Upper lobe of left lung (tissue), 6 donors: ENCODE measurements at regions not wholly inside any gene's neighbourhood (a gene's known extent, or its start where the extent isn't known, plus 50 kb on each side); places are given as distances from the start of the nearest gene placed in this dataset.

Experiments used
- ATAC-seq, 2 donors: fragments of 200-7000 bp; cut with Tn5 transposase; one replicate each; pipeline ENCODE4 v1.9.1; 2022; ENCODE audit warnings: mild to moderate bottlenecking in 2 of 2, moderate library complexity in 2 of 2; ENCODE audit not compliant: low FRiP score in 2 of 2
- DNase-seq, 2 donors: peaks; one replicate each; pipeline ENCODE4 v3.0.0-alpha.2; 2019 to 2020
- H3K27ac ChIP-seq, 4 donors: fragments of 200-600 bp; sonication (generic); one replicate each; pipeline ENCODE4 v1.5.1; 2016 to 2019
- H3K27me3 ChIP-seq, 4 donors: fragments of 200-600 bp; sonication (generic); one replicate each; pipeline ENCODE4 v1.5.1; 2017 to 2019
- H3K36me3 ChIP-seq, 4 donors: fragments of 200-600 bp; sonication (generic); one replicate each; pipeline ENCODE4 v1.5.1; 2016 to 2019
- H3K4me1 ChIP-seq, 4 donors: fragments of 200-600 bp; sonication (generic); one replicate each; pipeline ENCODE4 v1.5.1; 2018 to 2019
- H3K4me3 ChIP-seq, 4 donors: fragments of 200-600 bp; sonication (generic); one replicate each; pipeline ENCODE4 v1.5.1; 2017 to 2019; ENCODE audit warnings: mild to moderate bottlenecking in 2 of 4, moderate library complexity in 1 of 4
- H3K9me3 ChIP-seq, 4 donors: fragments of 200-600 bp; sonication (generic); one replicate each; pipeline ENCODE4 v1.5.1; 2018 to 2019
- CTCF ChIP-seq, 6 experiments: fragments of 450-650 bp in 4 of 6; fragments of 200-600 bp in 2 of 6; sonication (generic) in 2 of 6; IDR thresholded peaks; one replicate each; pipeline ENCODE4 v1.5.1; 2016 to 2019; ENCODE audit warnings: antibody characterized with exemption in 6 of 6
- EP300 ChIP-seq, 4 donors: sonication (generic); formaldehyde crosslinking; IDR thresholded peaks; one replicate each; pipeline ENCODE4 v1.5.1; 2017; ENCODE audit warnings: antibody characterized with exemption in 4 of 4, control low read depth in 2 of 4
- POLR2A ChIP-seq, 4 donors: fragments of 450-650 bp; IDR thresholded peaks; one replicate each; pipeline ENCODE4 v1.5.1; 2016 to 2017; ENCODE audit warnings: antibody characterized with exemption in 4 of 4, mild to moderate bottlenecking in 2 of 4
- POLR2AphosphoS5 ChIP-seq, 2 donors: sonication (generic); formaldehyde crosslinking; IDR thresholded peaks; one replicate each; pipeline ENCODE4 v1.5.1; 2017; ENCODE audit warnings: antibody characterized with exemption in 2 of 2
- WGBS, 2 donors: methylation state at CpG; one replicate each; pipeline ENCODE4 v1.1.5; 2017 to 2018; 5-methylcytosine and 5-hydroxymethylcytosine counted together
- donor health status: DM: no; HTN: no; CAD: no; lungs with moderate emphysema.
- donor health status: DM: no; HTN: yes; CAD: no; lungs with severe emphysema.

- Histone ChIP-seq H3K4me3 (no peak overlapping the region), H3K36me3 (no peaks in the 10 kb centered on the region), H3K27me3 (no peaks in the 10 kb centered on the region), H3K27ac (no peak overlapping the region), H3K9me3 (no peaks in the 10 kb centered on the region), H3K4me1 (no peaks in the 10 kb centered on the region)
- DNase-seq (no peak), ATAC-seq (no peak)
- 86% methylated on average over 1 of the region's 1 CpG for WGBS, 2 donors
- TF ChIP-seq CTCF (IDR thresholded peaks at IDR 0.05) (no peak), EP300 (IDR thresholded peaks at IDR 0.05) (no peak), POLR2A (IDR thresholded peaks at IDR 0.05) (no peak), POLR2AphosphoS5 (IDR thresholded peaks at IDR 0.05) (no peak)
Measured at GRCh38 chr4:156539376-156539775, 432.2 kb downstream of the PDGFC start.

GRCh38 chr4:156538651-156539257 lies 432.8 kb downstream of the PDGFC start:
- Histone ChIP-seq H3K36me3 (no peaks in the 10 kb centered on the region), H3K27ac (no peak overlapping the region), H3K9me3 (no peaks in the 10 kb centered on the region), H3K27me3 (no peaks in the 10 kb centered on the region), H3K4me1 (no peaks in the 10 kb centered on the region), H3K4me3 (no peak overlapping the region)
- 52 to 60% methylated on average over 1 of the region's 1 CpG for WGBS, 2 donors
- ATAC-seq (no peak), DNase-seq (no peak)
- TF ChIP-seq POLR2AphosphoS5 (IDR thresholded peaks at IDR 0.05) (no peak), POLR2A (IDR thresholded peaks at IDR 0.05) (no peak), EP300 (IDR thresholded peaks at IDR 0.05) (no peak), CTCF (IDR thresholded peaks at IDR 0.05) (no peak)

GRCh38 chr4:156538210-156538609 lies 433.4 kb downstream of the PDGFC start:
- WGBS, 2 donors = 78 to 79% methylated on average over 2 of the region's 2 CpGs
- no peaks in the 10 kb centered on the region for H3K27me3 ChIP-seq
- no peak overlapping the region for H3K4me3 ChIP-seq
- no peaks in the 10 kb centered on the region for H3K4me1 ChIP-seq
- no peaks in the 10 kb centered on the region for H3K36me3 ChIP-seq
- no peaks in the 10 kb centered on the region for H3K9me3 ChIP-seq
- TF ChIP-seq POLR2AphosphoS5 (IDR thresholded peaks at IDR 0.05) (no peak), CTCF (IDR thresholded peaks at IDR 0.05) (no peak), EP300 (IDR thresholded peaks at IDR 0.05) (no peak), POLR2A (IDR thresholded peaks at IDR 0.05) (no peak)
- no peak overlapping the region for H3K27ac ChIP-seq
- no peak for ATAC-seq
- no peak for DNase-seq

DNA sequence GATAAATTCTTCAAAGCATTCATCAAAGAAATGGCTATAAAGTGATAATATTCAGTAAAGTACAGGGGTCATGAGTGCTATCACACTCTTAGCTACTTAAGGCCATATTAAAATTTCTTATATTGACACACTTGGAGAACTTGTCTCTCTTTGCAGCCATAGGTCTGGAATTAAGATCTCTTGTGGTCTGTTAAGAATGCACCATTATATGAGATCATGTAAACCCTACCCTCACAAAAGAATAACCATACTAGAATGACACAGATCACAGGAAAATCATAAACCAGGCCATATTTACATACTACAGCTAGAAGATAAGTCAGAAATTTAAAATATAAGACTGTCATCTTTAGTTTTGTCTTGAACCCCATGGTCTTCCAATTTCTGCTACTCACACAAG lies 434.3 kb downstream of the PDGFC start:
- no peak for ATAC-seq
- no peak for TF ChIP-seq POLR2AphosphoS5 (IDR thresholded peaks at IDR 0.05)
- no peak for TF ChIP-seq EP300 (IDR thresholded peaks at IDR 0.05)
- TF ChIP-seq POLR2A (IDR thresholded peaks at IDR 0.05) = no peak
- TF ChIP-seq CTCF (IDR thresholded peaks at IDR 0.05) = no peak

GRCh38 chr4:156536661-156537060 lies 434.9 kb downstream of the PDGFC start:
- no peak for DNase-seq
- no peak overlapping the region for H3K4me3 ChIP-seq
- WGBS, 2 donors = 65 to 68% methylated on average over 1 of the region's 1 CpG
- TF ChIP-seq CTCF (IDR thresholded peaks at IDR 0.05) (no peak), EP300 (IDR thresholded peaks at IDR 0.05) (no peak), POLR2A (IDR thresholded peaks at IDR 0.05) (no peak), POLR2AphosphoS5 (IDR thresholded peaks at IDR 0.05) (no peak)
- H3K27ac ChIP-seq = no peak overlapping the region
- H3K36me3 ChIP-seq = no peaks in the 10 kb centered on the region
- no peaks in the 10 kb centered on the region for H3K9me3 ChIP-seq
- H3K4me1 ChIP-seq = no peaks in the 10 kb centered on the region
- no peak for ATAC-seq
- H3K27me3 ChIP-seq = no peaks in the 10 kb centered on the region

More for the DNA sequence above, 434.3 kb downstream of the PDGFC start:
- no peak for DNase-seq
- H3K4me1 ChIP-seq = no peaks in the 10 kb centered on the region
- no peak overlapping the region for H3K4me3 ChIP-seq
- no peaks in the 10 kb centered on the region for H3K27me3 ChIP-seq
- H3K9me3 ChIP-seq = no peaks in the 10 kb centered on the region
- H3K36me3 ChIP-seq = no peaks in the 10 kb centered on the region
- H3K27ac ChIP-seq = no peak overlapping the region
